ENCODE measurements at regions not wholly inside any gene's neighbourhood (a gene's known extent, or its start where the extent isn't known, plus 50 kb on each side); places are given as distances from the start of the nearest gene placed in this dataset.

- TF ChIP-seq, protein P1, sequence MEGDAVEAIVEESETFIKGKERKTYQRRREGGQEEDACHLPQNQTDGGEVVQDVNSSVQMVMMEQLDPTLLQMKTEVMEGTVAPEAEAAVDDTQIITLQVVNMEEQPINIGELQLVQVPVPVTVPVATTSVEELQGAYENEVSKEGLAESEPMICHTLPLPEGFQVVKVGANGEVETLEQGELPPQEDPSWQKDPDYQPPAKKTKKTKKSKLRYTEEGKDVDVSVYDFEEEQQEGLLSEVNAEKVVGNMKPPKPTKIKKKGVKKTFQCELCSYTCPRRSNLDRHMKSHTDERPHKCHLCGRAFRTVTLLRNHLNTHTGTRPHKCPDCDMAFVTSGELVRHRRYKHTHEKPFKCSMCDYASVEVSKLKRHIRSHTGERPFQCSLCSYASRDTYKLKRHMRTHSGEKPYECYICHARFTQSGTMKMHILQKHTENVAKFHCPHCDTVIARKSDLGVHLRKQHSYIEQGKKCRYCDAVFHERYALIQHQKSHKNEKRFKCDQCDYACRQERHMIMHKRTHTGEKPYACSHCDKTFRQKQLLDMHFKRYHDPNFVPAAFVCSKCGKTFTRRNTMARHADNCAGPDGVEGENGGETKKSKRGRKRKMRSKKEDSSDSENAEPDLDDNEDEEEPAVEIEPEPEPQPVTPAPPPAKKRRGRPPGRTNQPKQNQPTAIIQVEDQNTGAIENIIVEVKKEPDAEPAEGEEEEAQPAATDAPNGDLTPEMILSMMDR (IDR thresholded peaks at IDR 0.05 in 4 of 5, conservative IDR thresholded peaks at IDR 0.05 in 1 of 5): no peak
- TF ChIP-seq POLR2A (IDR thresholded peaks at IDR 0.05): no peak
Measured at GRCh38 chr10:130432850-130433249, 296.7 kb downstream of the GLRX3 start.
